ENCODE measurements at regions not wholly inside any gene's neighbourhood (a gene's known extent, or its start where the extent isn't known, plus 50 kb on each side); places are given as distances from the start of the nearest gene placed in this dataset.

- no peak for TF ChIP-seq HES2 (IDR thresholded peaks at IDR 0.05)
- TF ChIP-seq PBX3 (IDR thresholded peaks at IDR 0.05), result no peak
- TF ChIP-seq POLR2AphosphoS2 (conservative IDR thresholded peaks at IDR 0.05; ENCODE audit: low read length), result no peak
- TF ChIP-seq HEYL (CRISPR knock-in tag; IDR thresholded peaks at IDR 0.05), result no peak
- no peak for TF ChIP-seq E2F6 (IDR thresholded peaks at IDR 0.05; ENCODE audit: borderline replicate concordance, low read depth)
- TF ChIP-seq BHLHE40 (IDR thresholded peaks at IDR 0.05; ENCODE audit: low read depth, low read length), result no peak
These were observed 1987.2 kb upstream of the SEL1L start (continued) for GRCh38 chr14:83520837-83521236.

DNA sequence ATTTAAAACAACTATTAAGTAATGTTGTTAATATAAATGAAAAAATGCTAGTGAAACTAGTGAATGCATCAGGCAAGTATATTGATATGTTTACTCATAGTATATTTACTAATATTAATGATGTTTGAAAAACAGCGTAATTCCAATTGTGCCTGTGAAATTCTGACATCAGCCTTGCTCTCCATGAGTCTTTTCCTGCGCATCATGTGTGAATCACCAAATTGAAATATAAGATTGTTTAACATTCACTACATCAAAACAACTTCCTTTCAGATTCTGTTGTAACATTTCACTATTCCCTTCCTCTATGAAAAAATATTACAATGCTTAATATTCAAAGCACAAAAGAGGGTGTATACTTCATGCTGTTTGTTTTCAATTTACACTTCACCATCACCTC lies 1995.9 kb upstream of the SEL1L start:
- TF ChIP-seq NPAS2 (CRISPR knock-in tag; IDR thresholded peaks at IDR 0.05; ENCODE audit: borderline replicate concordance), result no peak
- FAIRE-seq, result no peak
- H3K4me2 ChIP-seq, result no peak overlapping the region
- WGBS (ENCODE audit: missing lambda C conversion rate), result 34% methylated on average over 2 of the region's 2 CpGs
- H3K4me1 ChIP-seq, result no peaks in the 10 kb centered on the region
- H3K27ac ChIP-seq, result no peak overlapping the region
- ChIA-PET POLR2A (no interaction called here), CTCF (no interaction called here)
- ATAC-seq, result no peak
- no peak for DNase-seq (ENCODE audit: low read depth in 1 of 2, low spot score in 1 of 2)
- H3K4me3 ChIP-seq, result no peak overlapping the region
- no peaks in the 10 kb centered on the region; the same call in 2 of the 3 replicates for H3K9me3 ChIP-seq

- no peaks in the 10 kb centered on the region for H3K4me1 ChIP-seq
- CTCF ChIA-PET, result no interaction called here
- ATAC-seq, result no peak
- H3K4me2 ChIP-seq, result no peak overlapping the region
- H3K27ac ChIP-seq, result no peak overlapping the region
- no peak for DNase-seq (ENCODE audit: low read depth in 1 of 2, low spot score in 1 of 2)
- TF ChIP-seq BHLHE40 (IDR thresholded peaks at IDR 0.05; ENCODE audit: low read depth, low read length) (no peak), HOXA7 (CRISPR knock-in tag; IDR thresholded peaks at IDR 0.05) (no peak), SREBF2 (IDR thresholded peaks at IDR 0.05) (no peak), ELK1 (IDR thresholded peaks at IDR 0.05; ENCODE audit: low read depth, low read length) (no peak)
- TF ChIP-seq, protein P1, sequence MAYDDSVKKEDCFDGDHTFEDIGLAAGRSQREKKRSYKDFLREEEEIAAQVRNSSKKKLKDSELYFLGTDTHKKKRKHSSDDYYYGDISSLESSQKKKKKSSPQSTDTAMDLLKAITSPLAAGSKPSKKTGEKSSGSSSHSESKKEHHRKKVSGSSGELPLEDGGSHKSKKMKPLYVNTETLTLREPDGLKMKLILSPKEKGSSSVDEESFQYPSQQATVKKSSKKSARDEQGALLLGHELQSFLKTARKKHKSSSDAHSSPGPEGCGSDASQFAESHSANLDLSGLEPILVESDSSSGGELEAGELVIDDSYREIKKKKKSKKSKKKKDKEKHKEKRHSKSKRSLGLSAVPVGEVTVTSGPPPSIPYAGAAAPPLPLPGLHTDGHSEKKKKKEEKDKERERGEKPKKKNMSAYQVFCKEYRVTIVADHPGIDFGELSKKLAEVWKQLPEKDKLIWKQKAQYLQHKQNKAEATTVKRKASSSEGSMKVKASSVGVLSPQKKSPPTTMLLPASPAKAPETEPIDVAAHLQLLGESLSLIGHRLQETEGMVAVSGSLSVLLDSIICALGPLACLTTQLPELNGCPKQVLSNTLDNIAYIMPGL (CRISPR knock-in tag; IDR thresholded peaks at IDR 0.05; ENCODE audit: borderline replicate concordance), result no peak
- no peaks in the 10 kb centered on the region; the same call in 2 of the 3 replicates for H3K9me3 ChIP-seq
- POLR2A ChIA-PET, result no interaction called here
- no peak for FAIRE-seq
- no peak overlapping the region for H3K4me3 ChIP-seq
These were observed 1996.2 kb upstream of the FLRT2 start for GRCh38 chr14:83533734-83534133.

GRCh38 chr14:83534995-83535394 lies 1994.9 kb upstream of the FLRT2 start:
- ATAC-seq (no peak), FAIRE-seq (no peak), DNase-seq (ENCODE audit: low read depth in 1 of 2, low spot score in 1 of 2) (no peak)
- ChIA-PET CTCF (no interaction called here), POLR2A (no interaction called here)
- 7% methylated on average over 1 of the region's 1 CpG for WGBS (ENCODE audit: missing lambda C conversion rate)
- no peaks in the 10 kb centered on the region; the same call in 2 of the 3 replicates for H3K9me3 ChIP-seq
- no peaks in the 10 kb centered on the region for H3K4me1 ChIP-seq
- no peak overlapping the region for H3K4me3 ChIP-seq
- no peak overlapping the region for H3K27ac ChIP-seq
- no peak overlapping the region for H3K4me2 ChIP-seq
- TF ChIP-seq ZNF302 (CRISPR knock-in tag; IDR thresholded peaks at IDR 0.05) (no peak), EHF (CRISPR knock-in tag; IDR thresholded peaks at IDR 0.05) (no peak), GATA3 (IDR thresholded peaks at IDR 0.05; ENCODE audit: borderline replicate concordance) (no peak), FOSB (CRISPR knock-in tag; IDR thresholded peaks at IDR 0.05) (no peak), BHLHE40 (IDR thresholded peaks at IDR 0.05; ENCODE audit: low read depth, low read length) (no peak), TFCP2L1 (CRISPR knock-in tag; IDR thresholded peaks at IDR 0.05) (no peak), SREBF2 (IDR thresholded peaks at IDR 0.05) (no peak), MAFK (IDR thresholded peaks at IDR 0.05; ENCODE audit: partially characterized antibody) (no peak), POLR2AphosphoS2 (conservative IDR thresholded peaks at IDR 0.05; ENCODE audit: low read length) (no peak), NPAS2 (CRISPR knock-in tag; IDR thresholded peaks at IDR 0.05; ENCODE audit: borderline replicate concordance) (no peak), ESRRA (IDR thresholded peaks at IDR 0.05; ENCODE audit: borderline replicate concordance, low read length) (no peak)
- TF ChIP-seq, protein P2, sequence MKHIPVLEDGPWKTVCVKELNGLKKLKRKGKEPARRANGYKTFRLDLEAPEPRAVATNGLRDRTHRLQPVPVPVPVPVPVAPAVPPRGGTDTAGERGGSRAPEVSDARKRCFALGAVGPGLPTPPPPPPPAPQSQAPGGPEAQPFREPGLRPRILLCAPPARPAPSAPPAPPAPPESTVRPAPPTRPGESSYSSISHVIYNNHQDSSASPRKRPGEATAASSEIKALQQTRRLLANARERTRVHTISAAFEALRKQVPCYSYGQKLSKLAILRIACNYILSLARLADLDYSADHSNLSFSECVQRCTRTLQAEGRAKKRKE (CRISPR knock-in tag; IDR thresholded peaks at IDR 0.05; ENCODE audit: low read depth), result no peak
- TF ChIP-seq, protein P3, sequence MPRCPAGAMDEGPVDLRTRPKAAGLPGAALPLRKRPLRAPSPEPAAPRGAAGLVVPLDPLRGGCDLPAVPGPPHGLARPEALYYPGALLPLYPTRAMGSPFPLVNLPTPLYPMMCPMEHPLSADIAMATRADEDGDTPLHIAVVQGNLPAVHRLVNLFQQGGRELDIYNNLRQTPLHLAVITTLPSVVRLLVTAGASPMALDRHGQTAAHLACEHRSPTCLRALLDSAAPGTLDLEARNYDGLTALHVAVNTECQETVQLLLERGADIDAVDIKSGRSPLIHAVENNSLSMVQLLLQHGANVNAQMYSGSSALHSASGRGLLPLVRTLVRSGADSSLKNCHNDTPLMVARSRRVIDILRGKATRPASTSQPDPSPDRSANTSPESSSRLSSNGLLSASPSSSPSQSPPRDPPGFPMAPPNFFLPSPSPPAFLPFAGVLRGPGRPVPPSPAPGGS (IDR thresholded peaks at IDR 0.05), result no peak
